ENCODE measurements at regions not wholly inside any gene's neighbourhood (a gene's known extent, or its start where the extent isn't known, plus 50 kb on each side); places are given as distances from the start of the nearest gene placed in this dataset.

DNA sequence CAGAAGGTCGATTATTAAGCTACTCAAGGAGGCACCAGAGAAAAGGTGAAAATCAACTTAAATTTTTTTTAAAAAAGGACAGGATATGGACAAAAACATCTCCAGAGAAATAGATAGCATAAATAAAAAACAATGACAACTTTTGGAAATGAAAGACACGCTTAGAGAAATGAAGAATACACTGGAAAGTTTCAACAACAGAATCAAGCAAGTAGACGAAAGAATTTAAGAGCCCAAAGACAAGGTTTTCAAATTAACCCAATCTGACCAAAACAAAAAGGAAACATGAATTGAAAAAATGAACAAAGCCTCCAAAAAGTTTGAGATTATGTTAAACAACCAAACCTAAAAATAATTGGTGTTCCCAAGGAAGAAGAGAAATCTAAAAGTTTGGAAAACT, 191.1 kb upstream of the BMP4 start:
- Histone ChIP-seq H3K27ac (no peak overlapping the region), H3K4me1 (replicated peaks) (no peaks in the 10 kb centered on the region), H3K4me3 (no peak overlapping the region), H3K36me3 (no peaks in the 10 kb centered on the region), H3K27me3 (replicated peaks; ENCODE audit: insufficient read depth) (no peaks in the 10 kb centered on the region), H3K9me3 (no peaks in the 10 kb centered on the region)
- intact Hi-C loops (cut with DNase I): no loop called here
- TF ChIP-seq POLR2AphosphoS5 (IDR thresholded peaks at IDR 0.05) (no peak), POLR2A (IDR thresholded peaks at IDR 0.05) (no peak)
- TF ChIP-seq, protein P1, sequence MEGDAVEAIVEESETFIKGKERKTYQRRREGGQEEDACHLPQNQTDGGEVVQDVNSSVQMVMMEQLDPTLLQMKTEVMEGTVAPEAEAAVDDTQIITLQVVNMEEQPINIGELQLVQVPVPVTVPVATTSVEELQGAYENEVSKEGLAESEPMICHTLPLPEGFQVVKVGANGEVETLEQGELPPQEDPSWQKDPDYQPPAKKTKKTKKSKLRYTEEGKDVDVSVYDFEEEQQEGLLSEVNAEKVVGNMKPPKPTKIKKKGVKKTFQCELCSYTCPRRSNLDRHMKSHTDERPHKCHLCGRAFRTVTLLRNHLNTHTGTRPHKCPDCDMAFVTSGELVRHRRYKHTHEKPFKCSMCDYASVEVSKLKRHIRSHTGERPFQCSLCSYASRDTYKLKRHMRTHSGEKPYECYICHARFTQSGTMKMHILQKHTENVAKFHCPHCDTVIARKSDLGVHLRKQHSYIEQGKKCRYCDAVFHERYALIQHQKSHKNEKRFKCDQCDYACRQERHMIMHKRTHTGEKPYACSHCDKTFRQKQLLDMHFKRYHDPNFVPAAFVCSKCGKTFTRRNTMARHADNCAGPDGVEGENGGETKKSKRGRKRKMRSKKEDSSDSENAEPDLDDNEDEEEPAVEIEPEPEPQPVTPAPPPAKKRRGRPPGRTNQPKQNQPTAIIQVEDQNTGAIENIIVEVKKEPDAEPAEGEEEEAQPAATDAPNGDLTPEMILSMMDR (IDR thresholded peaks at IDR 0.05): no peak
- no peak for DNase-seq (ENCODE audit: low spot score)
- 93% methylated on average over 3 of the region's 3 CpGs for WGBS

- WGBS: 79% methylated on average over 3 of the region's 3 CpGs
- DNase-seq (ENCODE audit: low spot score): no peak
- H3K36me3 ChIP-seq: no peaks in the 10 kb centered on the region
- H3K27ac ChIP-seq: no peak overlapping the region
- no peaks in the 10 kb centered on the region for H3K9me3 ChIP-seq
- no peak overlapping the region for H3K4me3 ChIP-seq
- H3K27me3 ChIP-seq (replicated peaks; ENCODE audit: insufficient read depth): no peaks in the 10 kb centered on the region
- intact Hi-C loops (cut with DNase I): no loop called here
- TF ChIP-seq POLR2AphosphoS5 (IDR thresholded peaks at IDR 0.05) (no peak), POLR2A (IDR thresholded peaks at IDR 0.05) (no peak)
- TF ChIP-seq, protein P1 (IDR thresholded peaks at IDR 0.05): no peak
- H3K4me1 ChIP-seq (replicated peaks): no peaks in the 10 kb centered on the region
Observed at GRCh38 chr14:54148251-54148650, 191.6 kb upstream of the BMP4 start.

GRCh38 chr14:54152351-54152750, 195.7 kb upstream of the BMP4 start:
- Histone ChIP-seq H3K4me3 (no peak overlapping the region), H3K36me3 (no peaks in the 10 kb centered on the region), H3K9me3 (no peaks in the 10 kb centered on the region), H3K27ac (no peak overlapping the region), H3K4me1 (replicated peaks) (no peaks in the 10 kb centered on the region), H3K27me3 (replicated peaks; ENCODE audit: insufficient read depth) (no peaks in the 10 kb centered on the region)
- DNase-seq (ENCODE audit: low spot score): no peak
- intact Hi-C loops (cut with DNase I): no loop called here
- no peak for TF ChIP-seq POLR2AphosphoS5 (IDR thresholded peaks at IDR 0.05)
- TF ChIP-seq, protein P1 (IDR thresholded peaks at IDR 0.05): no peak
- TF ChIP-seq POLR2A (IDR thresholded peaks at IDR 0.05): no peak
- WGBS: 92% methylated on average over 8 of the region's 8 CpGs

DNA sequence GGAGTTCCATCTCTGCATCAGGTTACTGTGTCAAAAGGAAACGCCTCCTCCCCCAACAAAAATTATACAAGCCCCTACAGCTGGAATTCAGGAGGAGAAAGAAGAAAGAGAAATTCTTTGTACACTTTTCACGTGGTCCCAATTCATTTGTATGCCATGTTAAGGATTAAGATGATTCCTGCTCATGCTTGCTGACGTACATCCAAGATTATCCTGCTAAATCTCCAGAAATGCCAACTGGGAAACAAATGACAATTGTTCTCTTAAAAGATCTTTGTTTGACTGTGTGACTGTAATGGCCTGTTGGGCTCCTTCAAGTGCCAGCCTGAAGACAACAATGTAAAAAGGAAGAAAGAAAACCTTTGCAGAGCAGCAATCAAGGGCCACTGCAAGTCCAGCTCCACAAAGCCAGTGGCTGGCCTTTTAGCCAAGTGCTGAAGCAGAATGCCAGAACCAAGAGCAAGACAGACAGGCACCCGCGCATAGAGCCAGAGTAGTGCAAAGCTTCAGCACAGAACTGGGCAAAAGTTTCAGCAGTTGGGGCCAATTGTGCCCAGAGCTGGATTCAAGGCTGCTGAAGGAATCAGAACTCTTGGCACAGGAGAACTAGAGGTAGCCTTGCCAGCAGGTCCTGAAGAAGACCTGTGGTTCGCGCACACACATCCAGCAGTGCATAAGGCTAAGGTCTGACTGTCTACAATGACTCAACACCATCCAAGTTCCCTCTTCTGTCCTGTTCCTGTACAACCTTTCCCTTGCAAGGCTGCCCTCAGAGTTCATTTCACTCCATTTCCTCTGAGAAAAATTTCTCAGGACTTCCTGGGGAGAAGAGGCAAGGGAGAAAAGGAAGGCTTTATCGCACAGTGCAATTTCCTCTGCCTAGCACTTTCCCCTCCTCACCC, 209.7 kb upstream of the BMP4 start:
- Histone ChIP-seq H3K9me3 (no peaks in the 10 kb centered on the region), H3K4me1 (replicated peaks) (no peaks in the 10 kb centered on the region), H3K27me3 (replicated peaks; ENCODE audit: insufficient read depth) (no peaks in the 10 kb centered on the region), H3K27ac (no peak overlapping the region), H3K36me3 (no peaks in the 10 kb centered on the region), H3K4me3 (no peak overlapping the region)
- intact Hi-C loops (cut with DNase I): no loop called here
- DNase-seq (ENCODE audit: low spot score): no peak
- WGBS: 70% methylated on average over 8 of the region's 8 CpGs
- TF ChIP-seq POLR2AphosphoS5 (IDR thresholded peaks at IDR 0.05) (no peak), POLR2A (IDR thresholded peaks at IDR 0.05) (no peak)
- TF ChIP-seq, protein P1 (IDR thresholded peaks at IDR 0.05): no peak

DNA sequence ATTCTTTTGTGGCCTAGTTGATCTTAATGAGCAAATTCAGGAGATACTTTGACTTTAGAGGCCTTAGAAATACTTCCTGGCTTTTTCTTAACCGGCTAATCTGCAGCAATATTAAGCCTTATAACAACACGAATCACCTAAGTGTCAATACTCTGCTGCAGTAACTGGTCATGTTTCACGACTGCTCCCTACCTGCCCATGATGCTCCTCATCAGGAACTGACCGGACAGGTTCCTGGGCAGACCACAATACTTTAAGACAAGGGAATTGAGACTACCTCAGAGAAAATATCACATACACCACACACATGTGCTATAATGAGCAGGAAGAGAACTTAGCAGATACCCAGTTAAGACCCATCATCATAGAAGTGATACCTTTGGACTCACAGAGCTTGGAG, 211.9 kb upstream of the BMP4 start:
- H3K27me3 ChIP-seq (replicated peaks; ENCODE audit: insufficient read depth): no peaks in the 10 kb centered on the region
- no peaks in the 10 kb centered on the region for H3K36me3 ChIP-seq
- H3K27ac ChIP-seq: no peak overlapping the region
- H3K4me3 ChIP-seq: no peak overlapping the region
- no peak for TF ChIP-seq POLR2A (IDR thresholded peaks at IDR 0.05)
- TF ChIP-seq, protein P1 (IDR thresholded peaks at IDR 0.05): no peak
- TF ChIP-seq POLR2AphosphoS5 (IDR thresholded peaks at IDR 0.05): no peak
- no peaks in the 10 kb centered on the region for H3K9me3 ChIP-seq
- WGBS: 75% methylated on average over 4 of the region's 4 CpGs
- intact Hi-C loops (cut with DNase I): no loop called here
- H3K4me1 ChIP-seq (replicated peaks): no peaks in the 10 kb centered on the region
- no peak for DNase-seq (ENCODE audit: low spot score)
